Endothelial cell of umbilical vein (primary cell): ENCODE measurements at regions not wholly inside any gene's neighbourhood (a gene's known extent, or its start where the extent isn't known, plus 50 kb on each side); places are given as distances from the start of the nearest gene placed in this dataset.

Experiments used
- BruUV-seq: library from RNA; stranded (reverse); fragments of 400-500 nt; replicated peaks from 2 replicates; lab custom pipeline; 2021; lab: Mats Ljungman, UMichigan
- CTCF ChIA-PET: fragments of 300-600, 350-600 bp; sonication (Branson Sonifier 250); formaldehyde crosslinking; loops from one replicate; lab custom pipeline; 2021; ENCODE audit warnings: antibody characterized with exemption, inconsistent platforms; lab: Charles Lee
- POLR2A ChIA-PET: fragments of 300-600, 350-600 bp; sonication (Branson Sonifier 250); formaldehyde crosslinking; loops from one replicate; lab custom pipeline; 2021; ENCODE audit warnings: antibody characterized with exemption, inconsistent platforms; lab: Charles Lee
- DNase-seq: peaks from one replicate; pipeline ENCODE4 v3.0.0-alpha.2; 2011; ENCODE audit warnings: low read depth, low spot score
- FAIRE-seq: peaks from 2 replicates; lab custom pipeline; 2011; peaks lifted over from hg19 to GRCh38; lab: Jason Lieb, UNC
- H2AFZ ChIP-seq: 2 replicates; pipeline ENCODE4 v1.6.0; 2012; ENCODE audit warnings: low read depth, low read length, control low read depth, inconsistent platforms
- H3K27ac ChIP-seq: 2 replicates; pipeline ENCODE4 v1.5.1; 2011; ENCODE audit warnings: low read depth, mild to moderate bottlenecking, control low read depth, low read length, moderate library complexity; ENCODE audit not compliant: insufficient read depth
- H3K27me3 ChIP-seq, 2 experiments: 2 replicates each; pipeline versions ENCODE4 v1.6.0 to v1.6.1; 2011; ENCODE audit warnings: low read length in 2 of 2, mixed read lengths in 1 of 2; ENCODE audit not compliant: control insufficient read depth in 2 of 2, insufficient read depth in 2 of 2
- H3K36me3 ChIP-seq, 2 experiments: 2 replicates in 1 of 2; 3 replicates in 1 of 2; pipeline ENCODE4 v1.5.1; 2011; ENCODE audit warnings: low read length in 2 of 2, mild to moderate bottlenecking in 1 of 2, moderate library complexity in 1 of 2; ENCODE audit not compliant: control insufficient read depth in 2 of 2, insufficient read depth in 2 of 2; ENCODE audit errors: extremely low read depth in 1 of 2
- H3K4me1 ChIP-seq: 3 replicates; pipeline ENCODE4 v1.5.1; 2011; ENCODE audit warnings: mild to moderate bottlenecking, low read length; ENCODE audit not compliant: control insufficient read depth, insufficient read depth; ENCODE audit errors: extremely low read depth
- H3K4me2 ChIP-seq: 2 replicates; pipeline ENCODE4 v1.6.1; 2011; ENCODE audit warnings: low read length, control low read depth, mixed read lengths; ENCODE audit not compliant: insufficient read depth
- H3K4me3 ChIP-seq, 3 experiments: fragments of 200-600 bp in 1 of 3; sonication (generic), shearing (Covaris generic) in 1 of 3; replicated peaks in 1 of 3; 2 replicates each; pipeline ENCODE4 v1.5.1; 2011 to 2016; ENCODE audit warnings: control low read depth in 3 of 3, low read length in 3 of 3, mild to moderate bottlenecking in 2 of 3, inconsistent platforms in 1 of 3, low read depth in 1 of 3, moderate library complexity in 1 of 3; ENCODE audit not compliant: insufficient read depth in 1 of 3
- H3K79me2 ChIP-seq: 2 replicates; pipeline ENCODE4 v1.6.0; 2012; ENCODE audit warnings: low read length, inconsistent platforms; ENCODE audit not compliant: control insufficient read depth, insufficient read depth
- H3K9ac ChIP-seq: replicated peaks from 2 replicates; pipeline ENCODE3; 2011; ENCODE audit warnings: low read length, control low read depth; ENCODE audit not compliant: insufficient read depth; ENCODE audit errors: extremely low read depth
- H3K9me1 ChIP-seq: replicated peaks from 3 replicates; pipeline ENCODE4 v1.6.0; 2011; ENCODE audit warnings: mild to moderate bottlenecking, low read length; ENCODE audit not compliant: control insufficient read depth, insufficient read depth; ENCODE audit errors: extremely low read depth
- H3K9me3 ChIP-seq: replicated peaks from 2 replicates; pipeline ENCODE4 v1.5.1; 2012; ENCODE audit warnings: low read length, inconsistent platforms; ENCODE audit not compliant: control insufficient read depth, insufficient read depth
- H4K20me1 ChIP-seq: replicated peaks from 2 replicates; pipeline ENCODE3; 2011; ENCODE audit warnings: mild to moderate bottlenecking, low read length; ENCODE audit not compliant: control insufficient read depth, insufficient read depth; ENCODE audit errors: extremely low read depth
- EZH2 ChIP-seq: IDR thresholded peaks from 2 replicates; pipeline ENCODE4 v1.6.1; 2012; ENCODE audit warnings: borderline replicate concordance, low read depth, mild to moderate bottlenecking, moderate library complexity, low read length, inconsistent platforms; ENCODE audit not compliant: severe bottlenecking
- FOS ChIP-seq: IDR thresholded peaks from 2 replicates; pipeline ENCODE4 v1.6.1; 2011; ENCODE audit warnings: mild to moderate bottlenecking, low read length, moderate library complexity, borderline replicate concordance; ENCODE audit not compliant: insufficient read depth
- GATA2 ChIP-seq: IDR thresholded peaks from 2 replicates; pipeline ENCODE4 v1.7.0; 2011; ENCODE audit warnings: low read depth, mild to moderate bottlenecking, moderate library complexity, mixed read lengths, low read length; ENCODE audit not compliant: insufficient read length, insufficient read depth
- JUN ChIP-seq: IDR thresholded peaks from 2 replicates; pipeline ENCODE4 v1.6.1; 2011; ENCODE audit warnings: borderline replicate concordance, low read depth; ENCODE audit not compliant: insufficient read length, insufficient read depth
- MYC ChIP-seq: IDR thresholded peaks from one replicate; pipeline ENCODE4 v1.6.1; 2011; ENCODE audit warnings: mild to moderate bottlenecking, low read depth, low read length
- POLR2A ChIP-seq: IDR thresholded peaks from 2 replicates; pipeline ENCODE4 v1.6.1; 2012; ENCODE audit warnings: low read depth, mild to moderate bottlenecking, control low read depth, low read length
- POLR2AphosphoS5 ChIP-seq: IDR thresholded peaks from 2 replicates; pipeline ENCODE4 v1.6.1; 2012; ENCODE audit warnings: low read depth, mild to moderate bottlenecking, control low read depth, low read length, moderate library complexity; ENCODE audit not compliant: insufficient read depth
- dilution Hi-C: fragments of 300-500 bp; cut with MboI; formaldehyde crosslinking; loops from one replicate; pipeline ENCODE4 v1.15.0; 2019; ENCODE audit warnings: low sequenced_read_pairs; ENCODE audit not compliant: extremely low pct_ligation_motif_present
- intact Hi-C: fragments of 100-400 bp; cut with micrococcal nuclease; formaldehyde crosslinking; loops from one replicate; pipeline ENCODE4 v1.10.0; 2022
- TF ChIP-seq, protein P1 (sequence below), 2 donors: IDR thresholded peaks; 1 replicate in 1 of 2; 2 replicates in 1 of 2; pipeline ENCODE4 v1.5.1; 2011; ENCODE audit warnings: low read length in 2 of 2, mild to moderate bottlenecking in 2 of 2, moderate library complexity in 2 of 2, control low read depth in 1 of 2, inconsistent platforms in 1 of 2, low read depth in 1 of 2; ENCODE audit not compliant: insufficient read depth in 1 of 2; ENCODE audit errors: extremely low read depth in 1 of 2
- TF ChIP-seq, protein P2 (sequence below): IDR thresholded peaks from 2 replicates; pipeline ENCODE4 v1.6.1; 2011; ENCODE audit not compliant: insufficient read depth, insufficient read length

DNA sequence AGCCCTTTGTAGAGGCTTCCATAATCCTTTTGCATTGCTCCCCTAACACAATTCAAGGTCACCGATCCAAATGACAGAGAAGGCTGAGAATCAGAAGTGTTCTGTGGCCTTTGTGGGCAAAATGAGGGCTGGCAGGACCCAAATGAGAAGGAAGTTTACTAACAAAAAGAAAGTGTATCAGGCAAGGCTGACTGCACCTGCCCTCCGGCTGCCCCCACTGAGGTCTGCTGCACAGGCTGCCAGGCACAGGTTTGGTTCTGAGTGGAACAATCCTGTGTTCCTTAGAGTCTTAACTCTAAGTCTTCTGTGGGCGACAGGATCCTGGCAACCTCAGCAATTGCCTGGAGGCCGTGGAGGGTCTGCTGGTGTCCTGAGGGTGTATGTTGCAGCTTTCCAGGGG lies 568.5 kb downstream of the CMPK2 start:
- H4K20me1 ChIP-seq: no peaks in the 10 kb centered on the region
- POLR2A ChIA-PET: no interaction called here
- no peak overlapping the region for H3K4me2 ChIP-seq
- no peaks in the 10 kb centered on the region for H3K27me3 ChIP-seq
- H3K27ac ChIP-seq: no peak overlapping the region
- CTCF ChIA-PET: no interaction called here
- intact Hi-C loops (no loop called here), dilution Hi-C loops (no loop called here)
- no peaks in the 10 kb centered on the region for H3K9me1 ChIP-seq
- TF ChIP-seq FOS (no peak), EZH2 (no peak), GATA2 (no peak), POLR2AphosphoS5 (no peak), POLR2A (no peak), MYC (no peak), JUN (no peak)
- TF ChIP-seq, protein P1, sequence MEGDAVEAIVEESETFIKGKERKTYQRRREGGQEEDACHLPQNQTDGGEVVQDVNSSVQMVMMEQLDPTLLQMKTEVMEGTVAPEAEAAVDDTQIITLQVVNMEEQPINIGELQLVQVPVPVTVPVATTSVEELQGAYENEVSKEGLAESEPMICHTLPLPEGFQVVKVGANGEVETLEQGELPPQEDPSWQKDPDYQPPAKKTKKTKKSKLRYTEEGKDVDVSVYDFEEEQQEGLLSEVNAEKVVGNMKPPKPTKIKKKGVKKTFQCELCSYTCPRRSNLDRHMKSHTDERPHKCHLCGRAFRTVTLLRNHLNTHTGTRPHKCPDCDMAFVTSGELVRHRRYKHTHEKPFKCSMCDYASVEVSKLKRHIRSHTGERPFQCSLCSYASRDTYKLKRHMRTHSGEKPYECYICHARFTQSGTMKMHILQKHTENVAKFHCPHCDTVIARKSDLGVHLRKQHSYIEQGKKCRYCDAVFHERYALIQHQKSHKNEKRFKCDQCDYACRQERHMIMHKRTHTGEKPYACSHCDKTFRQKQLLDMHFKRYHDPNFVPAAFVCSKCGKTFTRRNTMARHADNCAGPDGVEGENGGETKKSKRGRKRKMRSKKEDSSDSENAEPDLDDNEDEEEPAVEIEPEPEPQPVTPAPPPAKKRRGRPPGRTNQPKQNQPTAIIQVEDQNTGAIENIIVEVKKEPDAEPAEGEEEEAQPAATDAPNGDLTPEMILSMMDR (IDR thresholded peaks at IDR 0.05; ENCODE audit: extremely low read depth in 1 of 2, insufficient read depth in 1 of 2, low read depth in 1 of 2, low read length in 2 of 2): no peak
- TF ChIP-seq, protein P2, sequence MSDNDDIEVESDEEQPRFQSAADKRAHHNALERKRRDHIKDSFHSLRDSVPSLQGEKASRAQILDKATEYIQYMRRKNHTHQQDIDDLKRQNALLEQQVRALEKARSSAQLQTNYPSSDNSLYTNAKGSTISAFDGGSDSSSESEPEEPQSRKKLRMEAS: no peak
- H2AFZ ChIP-seq: no peak overlapping the region
- H3K36me3 ChIP-seq: no peaks in the 10 kb centered on the region
- DNase-seq: no peak
- no peak overlapping the region for H3K4me3 ChIP-seq
- H3K79me2 ChIP-seq: no peaks in the 10 kb centered on the region
- H3K4me1 ChIP-seq: no peaks in the 10 kb centered on the region
- no TSS peak for BruUV-seq
- H3K9ac ChIP-seq: no peak overlapping the region
- FAIRE-seq: no peak
- peaks cover 2% of the 10 kb centered on the region for H3K9me3 ChIP-seq
